ENCODE measurements at regions not wholly inside any gene's neighbourhood (a gene's known extent, or its start where the extent isn't known, plus 50 kb on each side); places are given as distances from the start of the nearest gene placed in this dataset.

DNA sequence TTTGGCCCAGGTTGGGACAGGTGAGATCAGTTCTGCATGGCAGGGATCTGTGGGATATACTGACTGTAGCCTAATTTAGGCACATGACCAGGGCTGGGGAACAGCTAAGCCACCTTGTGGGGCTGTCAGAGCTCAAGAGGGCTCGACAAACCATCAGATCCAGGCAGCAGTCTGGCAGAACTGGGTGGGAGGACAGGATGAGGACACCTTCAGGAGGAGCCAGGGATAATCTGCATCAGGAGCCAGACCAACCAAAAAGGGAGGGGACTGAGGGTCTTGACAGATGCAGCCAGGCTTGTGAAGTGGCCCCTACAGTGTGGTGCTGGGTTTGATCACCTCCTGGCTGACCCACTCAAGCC is 123.4 kb downstream of the MAFB start (continued):
- TF ChIP-seq, protein P1, sequence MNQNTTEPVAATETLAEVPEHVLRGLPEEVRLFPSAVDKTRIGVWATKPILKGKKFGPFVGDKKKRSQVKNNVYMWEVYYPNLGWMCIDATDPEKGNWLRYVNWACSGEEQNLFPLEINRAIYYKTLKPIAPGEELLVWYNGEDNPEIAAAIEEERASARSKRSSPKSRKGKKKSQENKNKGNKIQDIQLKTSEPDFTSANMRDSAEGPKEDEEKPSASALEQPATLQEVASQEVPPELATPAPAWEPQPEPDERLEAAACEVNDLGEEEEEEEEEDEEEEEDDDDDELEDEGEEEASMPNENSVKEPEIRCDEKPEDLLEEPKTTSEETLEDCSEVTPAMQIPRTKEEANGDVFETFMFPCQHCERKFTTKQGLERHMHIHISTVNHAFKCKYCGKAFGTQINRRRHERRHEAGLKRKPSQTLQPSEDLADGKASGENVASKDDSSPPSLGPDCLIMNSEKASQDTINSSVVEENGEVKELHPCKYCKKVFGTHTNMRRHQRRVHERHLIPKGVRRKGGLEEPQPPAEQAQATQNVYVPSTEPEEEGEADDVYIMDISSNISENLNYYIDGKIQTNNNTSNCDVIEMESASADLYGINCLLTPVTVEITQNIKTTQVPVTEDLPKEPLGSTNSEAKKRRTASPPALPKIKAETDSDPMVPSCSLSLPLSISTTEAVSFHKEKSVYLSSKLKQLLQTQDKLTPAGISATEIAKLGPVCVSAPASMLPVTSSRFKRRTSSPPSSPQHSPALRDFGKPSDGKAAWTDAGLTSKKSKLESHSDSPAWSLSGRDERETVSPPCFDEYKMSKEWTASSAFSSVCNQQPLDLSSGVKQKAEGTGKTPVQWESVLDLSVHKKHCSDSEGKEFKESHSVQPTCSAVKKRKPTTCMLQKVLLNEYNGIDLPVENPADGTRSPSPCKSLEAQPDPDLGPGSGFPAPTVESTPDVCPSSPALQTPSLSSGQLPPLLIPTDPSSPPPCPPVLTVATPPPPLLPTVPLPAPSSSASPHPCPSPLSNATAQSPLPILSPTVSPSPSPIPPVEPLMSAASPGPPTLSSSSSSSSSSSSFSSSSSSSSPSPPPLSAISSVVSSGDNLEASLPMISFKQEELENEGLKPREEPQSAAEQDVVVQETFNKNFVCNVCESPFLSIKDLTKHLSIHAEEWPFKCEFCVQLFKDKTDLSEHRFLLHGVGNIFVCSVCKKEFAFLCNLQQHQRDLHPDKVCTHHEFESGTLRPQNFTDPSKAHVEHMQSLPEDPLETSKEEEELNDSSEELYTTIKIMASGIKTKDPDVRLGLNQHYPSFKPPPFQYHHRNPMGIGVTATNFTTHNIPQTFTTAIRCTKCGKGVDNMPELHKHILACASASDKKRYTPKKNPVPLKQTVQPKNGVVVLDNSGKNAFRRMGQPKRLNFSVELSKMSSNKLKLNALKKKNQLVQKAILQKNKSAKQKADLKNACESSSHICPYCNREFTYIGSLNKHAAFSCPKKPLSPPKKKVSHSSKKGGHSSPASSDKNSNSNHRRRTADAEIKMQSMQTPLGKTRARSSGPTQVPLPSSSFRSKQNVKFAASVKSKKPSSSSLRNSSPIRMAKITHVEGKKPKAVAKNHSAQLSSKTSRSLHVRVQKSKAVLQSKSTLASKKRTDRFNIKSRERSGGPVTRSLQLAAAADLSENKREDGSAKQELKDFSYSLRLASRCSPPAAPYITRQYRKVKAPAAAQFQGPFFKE (tag by site-specific recombination; IDR thresholded peaks at IDR 0.05; ENCODE audit: borderline replicate concordance), result no peak
- TF ChIP-seq, protein P2, sequence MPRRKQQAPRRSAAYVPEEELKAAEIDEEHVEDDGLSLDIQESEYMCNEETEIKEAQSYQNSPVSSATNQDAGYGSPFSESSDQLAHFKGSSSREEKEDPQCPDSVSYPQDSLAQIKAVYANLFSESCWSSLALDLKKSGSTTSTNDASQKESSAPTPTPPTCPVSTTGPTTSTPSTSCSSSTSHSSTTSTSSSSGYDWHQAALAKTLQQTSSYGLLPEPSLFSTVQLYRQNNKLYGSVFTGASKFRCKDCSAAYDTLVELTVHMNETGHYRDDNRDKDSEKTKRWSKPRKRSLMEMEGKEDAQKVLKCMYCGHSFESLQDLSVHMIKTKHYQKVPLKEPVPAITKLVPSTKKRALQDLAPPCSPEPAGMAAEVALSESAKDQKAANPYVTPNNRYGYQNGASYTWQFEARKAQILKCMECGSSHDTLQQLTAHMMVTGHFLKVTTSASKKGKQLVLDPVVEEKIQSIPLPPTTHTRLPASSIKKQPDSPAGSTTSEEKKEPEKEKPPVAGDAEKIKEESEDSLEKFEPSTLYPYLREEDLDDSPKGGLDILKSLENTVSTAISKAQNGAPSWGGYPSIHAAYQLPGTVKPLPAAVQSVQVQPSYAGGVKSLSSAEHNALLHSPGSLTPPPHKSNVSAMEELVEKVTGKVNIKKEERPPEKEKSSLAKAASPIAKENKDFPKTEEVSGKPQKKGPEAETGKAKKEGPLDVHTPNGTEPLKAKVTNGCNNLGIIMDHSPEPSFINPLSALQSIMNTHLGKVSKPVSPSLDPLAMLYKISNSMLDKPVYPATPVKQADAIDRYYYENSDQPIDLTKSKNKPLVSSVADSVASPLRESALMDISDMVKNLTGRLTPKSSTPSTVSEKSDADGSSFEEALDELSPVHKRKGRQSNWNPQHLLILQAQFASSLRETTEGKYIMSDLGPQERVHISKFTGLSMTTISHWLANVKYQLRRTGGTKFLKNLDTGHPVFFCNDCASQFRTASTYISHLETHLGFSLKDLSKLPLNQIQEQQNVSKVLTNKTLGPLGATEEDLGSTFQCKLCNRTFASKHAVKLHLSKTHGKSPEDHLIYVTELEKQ (tag by site-specific recombination; IDR thresholded peaks at IDR 0.05; ENCODE audit: borderline replicate concordance), result no peak
- no peak for TF ChIP-seq RBAK (tag by site-specific recombination; IDR thresholded peaks at IDR 0.05)
- TF ChIP-seq ZNF394 (tag by site-specific recombination; IDR thresholded peaks at IDR 0.05; ENCODE audit: borderline replicate concordance), result no peak
- TF ChIP-seq SCRT1 (tag by site-specific recombination; IDR thresholded peaks at IDR 0.05; ENCODE audit: borderline replicate concordance), result no peak
- TF ChIP-seq ZNF521 (tag by site-specific recombination; IDR thresholded peaks at IDR 0.05), result no peak
- no peak for TF ChIP-seq ZNF2 (tag by site-specific recombination; IDR thresholded peaks at IDR 0.05)

DNA sequence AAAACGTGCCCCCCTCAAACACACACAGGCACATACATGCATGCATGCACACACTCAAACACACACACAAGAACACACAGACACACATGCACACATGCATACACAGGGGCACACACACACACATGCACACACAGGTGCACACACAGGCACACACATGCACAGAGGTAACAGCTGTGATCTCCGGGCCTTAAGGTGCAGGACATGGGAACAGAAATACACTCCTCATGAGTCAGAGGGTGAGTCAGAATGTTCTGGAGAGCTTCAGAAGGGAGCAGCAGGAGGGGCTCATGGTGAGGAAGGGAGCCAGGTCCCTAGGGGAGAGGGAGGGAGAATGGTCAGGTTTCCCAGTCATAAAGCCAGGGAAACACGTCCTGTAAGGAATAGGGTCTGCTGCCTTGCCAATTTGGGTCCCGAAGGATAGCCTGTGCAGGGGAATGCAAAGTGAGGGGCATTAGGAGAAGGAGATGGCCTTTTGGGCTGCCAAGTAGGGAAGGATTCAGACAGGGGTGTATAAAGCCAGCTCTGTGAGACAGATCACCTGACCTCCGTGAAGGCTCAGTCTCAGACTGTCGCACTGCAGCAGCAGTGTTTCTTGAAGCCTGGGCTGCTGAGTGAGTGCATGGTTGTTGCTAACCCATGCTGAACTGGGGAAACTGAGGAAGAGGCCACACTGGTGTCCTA is 123.9 kb downstream of the MAFB start:
- CTCF ChIA-PET, result interaction anchor here (1.2 to 1.3 kb wide), 2 partner anchors 12 to 17 kb away, joined by 3 to 7 read pairs; no protein-coding TSS in a partner anchor
- no peaks in the 10 kb centered on the region for H3K36me3 ChIP-seq (ENCODE audit: control insufficient read depth in 2 of 2, insufficient read depth in 1 of 2, low read length in 2 of 2)
- no peaks in the 10 kb centered on the region for H3K9me3 ChIP-seq (ENCODE audit: control insufficient read depth, insufficient read depth, low read depth, low read length)
- H3K27ac ChIP-seq (ENCODE audit: extremely low read depth, low read depth, low read length), result no peak overlapping the region
- H3K4me3 ChIP-seq (ENCODE audit: low read depth, low read length), result no peak overlapping the region
- H3K4me1 ChIP-seq (ENCODE audit: control insufficient read depth, insufficient read depth, low read length), result 0 out of 2 replicates have a peak, but pooled peaks cover 2% of the 10 kb centered on the region
- POLR2A ChIA-PET, result interaction anchor here (1.1 kb wide), 1 partner anchor 123 kb away, joined by 5 read pairs; the partner anchor contains the start of gene MAFB
- TF ChIP-seq, protein P3, sequence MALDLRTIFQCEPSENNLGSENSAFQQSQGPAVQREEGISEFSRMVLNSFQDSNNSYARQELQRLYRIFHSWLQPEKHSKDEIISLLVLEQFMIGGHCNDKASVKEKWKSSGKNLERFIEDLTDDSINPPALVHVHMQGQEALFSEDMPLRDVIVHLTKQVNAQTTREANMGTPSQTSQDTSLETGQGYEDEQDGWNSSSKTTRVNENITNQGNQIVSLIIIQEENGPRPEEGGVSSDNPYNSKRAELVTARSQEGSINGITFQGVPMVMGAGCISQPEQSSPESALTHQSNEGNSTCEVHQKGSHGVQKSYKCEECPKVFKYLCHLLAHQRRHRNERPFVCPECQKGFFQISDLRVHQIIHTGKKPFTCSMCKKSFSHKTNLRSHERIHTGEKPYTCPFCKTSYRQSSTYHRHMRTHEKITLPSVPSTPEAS (tag by site-specific recombination; IDR thresholded peaks at IDR 0.05), result peak; percentile 91
- TF ChIP-seq ZNF391 (tag by site-specific recombination; IDR thresholded peaks at IDR 0.05; ENCODE audit: borderline replicate concordance, low read depth) (no peak), ZNF10 (tag by site-specific recombination; IDR thresholded peaks at IDR 0.05) (no peak), ZNF426 (tag by site-specific recombination; IDR thresholded peaks at IDR 0.05) (no peak), ZIC2 (tag by site-specific recombination; IDR thresholded peaks at IDR 0.05) (peak; percentile 49), ZNF670 (tag by site-specific recombination; IDR thresholded peaks at IDR 0.05; ENCODE audit: low read depth) (no peak), ZBTB21 (tag by site-specific recombination; IDR thresholded peaks at IDR 0.05) (no peak), EGR2 (tag by site-specific recombination; IDR thresholded peaks at IDR 0.05; ENCODE audit: low read depth) (no peak), ZNF585B (tag by site-specific recombination; IDR thresholded peaks at IDR 0.05) (no peak)
- TF ChIP-seq, protein P4, sequence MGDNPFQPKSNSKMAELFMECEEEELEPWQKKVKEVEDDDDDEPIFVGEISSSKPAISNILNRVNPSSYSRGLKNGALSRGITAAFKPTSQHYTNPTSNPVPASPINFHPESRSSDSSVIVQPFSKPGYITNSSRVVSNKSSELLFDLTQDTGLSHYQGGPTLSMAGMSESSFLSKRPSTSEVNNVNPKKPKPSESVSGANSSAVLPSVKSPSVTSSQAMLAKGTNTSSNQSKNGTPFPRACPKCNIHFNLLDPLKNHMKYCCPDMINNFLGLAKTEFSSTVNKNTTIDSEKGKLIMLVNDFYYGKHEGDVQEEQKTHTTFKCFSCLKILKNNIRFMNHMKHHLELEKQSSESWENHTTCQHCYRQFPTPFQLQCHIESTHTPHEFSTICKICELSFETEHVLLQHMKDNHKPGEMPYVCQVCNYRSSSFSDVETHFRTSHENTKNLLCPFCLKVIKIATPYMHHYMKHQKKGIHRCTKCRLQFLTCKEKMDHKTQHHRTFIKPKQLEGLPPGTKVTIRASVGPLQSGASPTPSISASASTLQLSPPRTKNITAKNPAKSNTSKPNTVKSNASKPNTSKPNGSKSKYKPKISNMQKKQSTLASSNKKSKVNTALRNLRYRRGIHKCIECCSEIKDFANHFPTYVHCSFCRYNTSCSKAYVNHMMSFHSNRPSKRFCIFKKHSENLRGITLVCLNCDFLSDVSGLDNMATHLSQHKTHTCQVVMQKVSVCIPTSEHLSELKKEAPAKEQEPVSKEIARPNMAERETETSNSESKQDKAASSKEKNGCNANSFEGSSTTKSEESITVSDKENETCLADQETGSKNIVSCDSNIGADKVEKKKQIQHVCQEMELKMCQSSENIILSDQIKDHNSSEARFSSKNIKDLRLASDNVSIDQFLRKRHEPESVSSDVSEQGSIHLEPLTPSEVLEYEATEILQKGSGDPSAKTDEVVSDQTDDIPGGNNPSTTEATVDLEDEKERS (tag by site-specific recombination; IDR thresholded peaks at IDR 0.05), result no peak
- TF ChIP-seq, protein P5, sequence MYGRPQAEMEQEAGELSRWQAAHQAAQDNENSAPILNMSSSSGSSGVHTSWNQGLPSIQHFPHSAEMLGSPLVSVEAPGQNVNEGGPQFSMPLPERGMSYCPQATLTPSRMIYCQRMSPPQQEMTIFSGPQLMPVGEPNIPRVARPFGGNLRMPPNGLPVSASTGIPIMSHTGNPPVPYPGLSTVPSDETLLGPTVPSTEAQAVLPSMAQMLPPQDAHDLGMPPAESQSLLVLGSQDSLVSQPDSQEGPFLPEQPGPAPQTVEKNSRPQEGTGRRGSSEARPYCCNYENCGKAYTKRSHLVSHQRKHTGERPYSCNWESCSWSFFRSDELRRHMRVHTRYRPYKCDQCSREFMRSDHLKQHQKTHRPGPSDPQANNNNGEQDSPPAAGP (tag by site-specific recombination; IDR thresholded peaks at IDR 0.05), result peak; percentile 90
- TF ChIP-seq, protein P6, sequence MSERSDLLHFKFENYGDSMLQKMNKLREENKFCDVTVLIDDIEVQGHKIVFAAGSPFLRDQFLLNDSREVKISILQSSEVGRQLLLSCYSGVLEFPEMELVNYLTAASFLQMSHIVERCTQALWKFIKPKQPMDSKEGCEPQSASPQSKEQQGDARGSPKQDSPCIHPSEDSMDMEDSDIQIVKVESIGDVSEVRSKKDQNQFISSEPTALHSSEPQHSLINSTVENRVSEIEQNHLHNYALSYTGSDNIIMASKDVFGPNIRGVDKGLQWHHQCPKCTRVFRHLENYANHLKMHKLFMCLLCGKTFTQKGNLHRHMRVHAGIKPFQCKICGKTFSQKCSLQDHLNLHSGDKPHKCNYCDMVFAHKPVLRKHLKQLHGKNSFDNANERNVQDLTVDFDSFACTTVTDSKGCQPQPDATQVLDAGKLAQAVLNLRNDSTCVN (tag by site-specific recombination; optimal IDR thresholded peaks at IDR 0.05), result no peak

Measured in HEK293 (cell line).